ENCODE measurements at regions not wholly inside any gene's neighbourhood (a gene's known extent, or its start where the extent isn't known, plus 50 kb on each side); places are given as distances from the start of the nearest gene placed in this dataset.

GRCh38 chr9:107907255-107907654 lies 417.7 kb upstream of the KLF4 start:
- no peak overlapping the region for H2AK5ac ChIP-seq (ENCODE audit: low read depth, low read length)
- CTCF ChIA-PET = no interaction called here
- H3K56ac ChIP-seq (ENCODE audit: extremely low read depth, insufficient read depth, low read length) = no peak overlapping the region
- no peak overlapping the region for H2BK5ac ChIP-seq (ENCODE audit: low read depth, low read length, poor library complexity, severe bottlenecking)
- H4K5ac ChIP-seq (ENCODE audit: low read depth, low read length) = no peak overlapping the region
- no peak overlapping the region for H3K4me2 ChIP-seq (ENCODE audit: low read depth, low read length)
- POLR2A ChIA-PET (ENCODE audit: unreplicated experiment) = no interaction called here
- ATAC-seq (ENCODE audit: low read depth) (no peak), DNase-seq (no peak)
- H4K20me1 ChIP-seq (ENCODE audit: insufficient read depth, low read length) = no peaks in the 10 kb centered on the region
- BruUV-seq (replicated peaks) = no TSS peak
- H3K18ac ChIP-seq (ENCODE audit: low read depth, low read length) = no peak overlapping the region
- H2BK120ac ChIP-seq (ENCODE audit: low read depth, low read length) = no peak overlapping the region
- no peaks in the 10 kb centered on the region for H3K4me1 ChIP-seq (ENCODE audit: control insufficient read depth, insufficient read depth, low read length)
- H3K9me1 ChIP-seq (ENCODE audit: insufficient read depth, low read length) = no peaks in the 10 kb centered on the region
- H2AK9ac ChIP-seq (replicated peaks; ENCODE audit: low read depth, low read length, poor library complexity) = no peak overlapping the region
- no peak overlapping the region for H3K4me3 ChIP-seq (ENCODE audit: insufficient read depth, low read depth, low read length)
- H3K36me3 ChIP-seq (ENCODE audit: control insufficient read depth, insufficient read depth, low read length) = no peaks in the 10 kb centered on the region
- no peak overlapping the region for H4K91ac ChIP-seq (ENCODE audit: insufficient read depth, low read depth, low read length)
- 0 out of 2 replicates have a peak, but pooled peaks cover 5% of the 10 kb centered on the region for H3K27me3 ChIP-seq (ENCODE audit: control insufficient read depth, insufficient read depth, low read length)
- dilution Hi-C loops (cut with HindIII; ENCODE audit: low sequenced_read_pairs, unreplicated experiment) (no loop called here), intact Hi-C loops (cut with micrococcal nuclease) (no loop called here), in situ Hi-C loops (cut with MboI; ENCODE audit: low sequenced_read_pairs) (no loop called here)
- no peak overlapping the region for H2AFZ ChIP-seq (replicated peaks; ENCODE audit: low read length, poor library complexity)
- no peak overlapping the region for H2BK15ac ChIP-seq (ENCODE audit: low read depth, low read length)
- H2BK20ac ChIP-seq (ENCODE audit: low read depth, low read length) = no peak overlapping the region
- no peak overlapping the region for H3K23ac ChIP-seq (ENCODE audit: low read depth, low read length)
- no peak overlapping the region for H3K14ac ChIP-seq (replicated peaks; ENCODE audit: low read depth, low read length)
- H3K27ac ChIP-seq (ENCODE audit: insufficient read depth, low read length) = no peak overlapping the region
- H3K9ac ChIP-seq (ENCODE audit: low read depth, low read length) = no peak overlapping the region
- H4K8ac ChIP-seq (ENCODE audit: low read depth in 2 of 2, low read length in 2 of 2) = no peak overlapping the region
- no CpG with 5 or more reads among the region's 3 CpGs for WGBS, 2 experiments (ENCODE audit: extremely low coverage in 2 of 2, insufficient read length in 1 of 2)
- H3K4ac ChIP-seq (ENCODE audit: low read depth, low read length) = no peak overlapping the region
- TF ChIP-seq NFE2L2 (IDR thresholded peaks at IDR 0.05; ENCODE audit: low read depth, low read length) (no peak), MAFK (IDR thresholded peaks at IDR 0.05; ENCODE audit: low read depth, low read length) (no peak), RAD21 (IDR thresholded peaks at IDR 0.05; ENCODE audit: low read length) (no peak), MXI1 (IDR thresholded peaks at IDR 0.05; ENCODE audit: borderline replicate concordance, low read depth, low read length) (no peak), RCOR1 (IDR thresholded peaks at IDR 0.05; ENCODE audit: insufficient replicate concordance, low read length) (no peak), CHD1 (IDR thresholded peaks at IDR 0.05; ENCODE audit: low read depth, low read length) (no peak), SMC3 (IDR thresholded peaks at IDR 0.05; ENCODE audit: low read depth, low read length) (no peak), USF2 (IDR thresholded peaks at IDR 0.05; ENCODE audit: low read depth, low read length) (no peak), CEBPB (IDR thresholded peaks at IDR 0.05; ENCODE audit: low read depth, low read length) (no peak), FOS (IDR thresholded peaks at IDR 0.05; ENCODE audit: low read depth, low read length) (no peak), ELK1 (IDR thresholded peaks at IDR 0.05; ENCODE audit: borderline replicate concordance, low read depth, low read length) (no peak), RFX5 (IDR thresholded peaks at IDR 0.05; ENCODE audit: low read depth, low read length) (no peak), BHLHE40 (IDR thresholded peaks at IDR 0.05; ENCODE audit: low read depth, low read length) (no peak), MAZ (IDR thresholded peaks at IDR 0.05; ENCODE audit: borderline replicate concordance, low read depth, low read length) (no peak)
- H3K79me1 ChIP-seq (ENCODE audit: low read depth in 1 of 2, low read length in 2 of 2) = no peaks in the 10 kb centered on the region
- H3K9me3 ChIP-seq (ENCODE audit: control insufficient read depth, insufficient read depth, low read length) = peaks cover 3% of the 10 kb centered on the region
